NT2/D1 (cell line): ENCODE measurements at regions not wholly inside any gene's neighbourhood (a gene's known extent, or its start where the extent isn't known, plus 50 kb on each side); places are given as distances from the start of the nearest gene placed in this dataset.

Source experiments
- DNase-seq: peaks from one replicate; pipeline ENCODE4 v3.0.0-alpha.2; 2011; ENCODE audit warnings: low read depth, low spot score
- H3K27me3 ChIP-seq: 2 replicates; pipeline ENCODE4 v1.6.0; 2011; ENCODE audit warnings: mild to moderate bottlenecking; ENCODE audit not compliant: insufficient read length, insufficient read depth
- H3K36me3 ChIP-seq: 2 replicates; pipeline ENCODE4 v1.6.1; 2011; ENCODE audit warnings: mild to moderate bottlenecking, low read length, mixed read lengths; ENCODE audit not compliant: insufficient read depth, insufficient read length
- H3K4me1 ChIP-seq: 2 replicates; pipeline ENCODE4 v1.5.1; 2011; ENCODE audit not compliant: insufficient read depth, insufficient read length
- H3K4me3 ChIP-seq: 2 replicates; pipeline ENCODE4 v1.5.1; 2011; ENCODE audit warnings: low read depth; ENCODE audit not compliant: insufficient read length
- H3K9ac ChIP-seq: 2 replicates; pipeline ENCODE4 v1.6.0; 2011; ENCODE audit warnings: low read depth; ENCODE audit not compliant: insufficient read length
- H3K9me3 ChIP-seq: 2 replicates; pipeline ENCODE4 v1.5.1; 2011; ENCODE audit warnings: mild to moderate bottlenecking, low read length; ENCODE audit not compliant: insufficient read depth
- SUZ12 ChIP-seq: IDR thresholded peaks from 2 replicates; pipeline ENCODE4 v1.6.1; 2011; ENCODE audit not compliant: insufficient read length, insufficient read depth; ENCODE audit errors: extremely low read depth
- YY1 ChIP-seq: IDR thresholded peaks from 2 replicates; pipeline ENCODE4 v1.6.1; 2011; ENCODE audit not compliant: insufficient read length, insufficient read depth
- ZNF274 ChIP-seq: IDR thresholded peaks from 2 replicates; pipeline ENCODE4 v1.6.1; 2011; ENCODE audit warnings: mild to moderate bottlenecking, low read depth, low read length

DNA sequence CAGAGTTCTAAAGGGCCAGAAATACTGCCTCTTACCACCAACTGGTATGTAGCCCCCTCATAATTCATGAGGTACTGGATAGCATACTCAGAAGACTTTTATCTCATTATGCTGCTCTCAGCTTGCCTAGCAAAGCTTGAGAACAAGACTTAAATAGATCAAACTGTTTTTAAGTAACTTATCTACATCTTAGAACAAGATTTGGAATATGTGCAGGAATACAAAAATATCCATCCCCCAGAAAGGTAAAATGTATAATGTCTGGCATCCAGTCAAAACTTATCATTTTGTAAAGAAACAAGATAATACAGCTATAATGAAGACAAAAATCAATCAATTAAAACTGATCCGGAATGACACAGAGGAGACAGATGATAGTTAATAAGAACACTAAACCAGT is 400.4 kb upstream of the TGFBR2 start:
- Histone ChIP-seq H3K4me3 (no peak overlapping the region), H3K9me3 (no peaks in the 10 kb centered on the region), H3K9ac (no peak overlapping the region), H3K27me3 (no peaks in the 10 kb centered on the region), H3K4me1 (no peaks in the 10 kb centered on the region), H3K36me3 (no peaks in the 10 kb centered on the region)
- DNase-seq = no peak
- TF ChIP-seq SUZ12 (no peak), YY1 (no peak), ZNF274 (no peak)

DNA sequence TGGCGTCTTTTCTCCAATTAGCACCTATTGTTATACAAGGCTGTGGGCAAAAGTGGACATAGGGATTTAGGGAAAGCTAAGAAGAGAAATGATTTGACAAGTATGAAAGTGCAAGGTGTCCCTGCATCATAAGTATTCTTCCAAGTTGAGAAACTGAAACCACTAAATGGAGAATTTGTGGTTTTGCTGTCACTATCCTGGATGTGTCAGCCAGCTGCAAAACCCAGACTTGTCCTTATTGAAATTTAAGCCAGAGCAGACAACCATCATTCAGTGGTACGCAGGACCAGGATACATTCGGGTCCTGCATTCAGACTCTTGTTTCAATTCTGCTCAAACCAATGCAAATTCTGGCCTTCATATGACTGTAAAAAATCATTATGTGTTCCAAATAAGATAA is 384.8 kb upstream of the TGFBR2 start:
- Histone ChIP-seq H3K9ac (no peak overlapping the region), H3K9me3 (peaks cover 5% of the 10 kb centered on the region; the same call in 1 of the 2 replicates), H3K36me3 (no peaks in the 10 kb centered on the region), H3K27me3 (no peaks in the 10 kb centered on the region), H3K4me3 (no peak overlapping the region), H3K4me1 (no peaks in the 10 kb centered on the region)
- DNase-seq = no peak
- TF ChIP-seq SUZ12 = no peak
- no peak for TF ChIP-seq ZNF274
- no peak for TF ChIP-seq YY1

DNA sequence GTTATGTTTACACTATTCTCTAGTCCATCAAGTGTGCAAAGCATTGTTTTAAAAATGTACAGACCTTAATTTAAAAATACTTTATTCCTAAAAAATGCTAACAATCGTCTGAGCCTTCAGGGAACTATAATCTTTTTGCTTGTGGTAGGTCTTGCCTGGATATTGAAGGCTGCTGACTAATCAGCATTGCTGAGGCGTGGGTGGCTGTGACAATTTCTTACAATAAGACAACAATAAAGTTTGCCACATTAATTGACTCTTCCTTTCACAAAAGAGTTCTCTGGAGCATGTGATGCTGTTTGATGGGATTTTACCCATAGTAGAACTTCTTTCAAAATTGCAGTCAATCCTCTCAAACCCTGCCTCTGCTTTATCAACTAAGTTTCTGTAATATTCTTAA is 384.0 kb upstream of the TGFBR2 start:
- Histone ChIP-seq H3K36me3 (no peaks in the 10 kb centered on the region), H3K4me3 (no peak overlapping the region), H3K27me3 (no peaks in the 10 kb centered on the region), H3K9me3 (no peaks in the 10 kb centered on the region), H3K4me1 (no peaks in the 10 kb centered on the region), H3K9ac (no peak overlapping the region)
- no peak for TF ChIP-seq ZNF274
- no peak for DNase-seq

DNA sequence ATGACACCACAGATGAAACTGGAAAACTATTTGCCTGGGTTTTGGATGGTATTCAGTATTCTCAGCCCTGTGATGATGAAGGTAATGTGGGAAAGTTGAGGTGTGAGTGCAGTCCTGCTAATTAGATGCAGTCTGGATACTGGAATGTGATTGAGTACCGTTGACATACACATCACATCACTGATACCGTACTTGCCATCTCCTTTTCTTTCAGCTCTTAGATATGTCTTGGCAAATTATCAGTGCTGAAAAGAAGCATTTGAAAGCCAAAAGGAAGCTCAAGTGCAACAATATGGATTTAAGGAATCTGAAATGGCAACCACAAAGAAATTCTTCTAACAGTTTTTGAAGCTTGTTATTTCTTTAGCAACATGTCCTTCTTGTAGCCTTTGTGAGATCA is 381.4 kb upstream of the TGFBR2 start:
- Histone ChIP-seq H3K36me3 (no peaks in the 10 kb centered on the region), H3K4me3 (no peak overlapping the region), H3K27me3 (no peaks in the 10 kb centered on the region), H3K4me1 (no peaks in the 10 kb centered on the region), H3K9me3 (no peaks in the 10 kb centered on the region), H3K9ac (no peak overlapping the region)
- DNase-seq = no peak
- TF ChIP-seq SUZ12 = no peak
- TF ChIP-seq ZNF274 = no peak
- TF ChIP-seq YY1 = no peak

DNA sequence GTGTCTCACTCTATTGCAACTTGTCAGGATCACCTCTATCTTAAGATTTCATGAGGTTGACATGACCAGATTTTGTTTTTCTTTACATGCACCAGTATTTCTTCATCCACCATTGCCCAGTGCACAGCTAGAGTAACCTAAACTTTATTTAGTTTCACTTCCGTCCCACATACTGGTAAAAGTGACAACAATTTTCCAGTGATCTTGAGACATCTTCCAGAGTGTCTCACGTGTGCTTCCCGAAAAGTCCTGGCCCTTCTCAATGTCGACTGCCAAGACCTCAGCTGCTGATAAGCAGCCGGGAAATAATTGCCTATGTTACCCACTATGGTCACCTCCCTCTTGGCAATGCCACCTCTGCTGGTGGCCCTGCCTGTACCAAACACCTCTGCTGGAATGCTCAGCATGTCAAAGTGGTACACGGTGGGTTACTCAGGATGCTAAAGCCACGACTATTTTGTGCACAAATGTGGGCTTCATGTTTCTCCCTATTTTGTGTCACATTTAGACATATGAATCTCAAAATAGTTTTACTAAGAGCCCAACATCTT is 379.7 kb upstream of the TGFBR2 start:
- no peaks in the 10 kb centered on the region for H3K9me3 ChIP-seq
- H3K4me1 ChIP-seq = no peaks in the 10 kb centered on the region
- no peak overlapping the region for H3K4me3 ChIP-seq
- no peak for DNase-seq
- H3K27me3 ChIP-seq = no peaks in the 10 kb centered on the region
- H3K9ac ChIP-seq = no peak overlapping the region
- no peak for TF ChIP-seq SUZ12
- no peak for TF ChIP-seq ZNF274
- TF ChIP-seq YY1 = no peak
- H3K36me3 ChIP-seq = no peaks in the 10 kb centered on the region

DNA sequence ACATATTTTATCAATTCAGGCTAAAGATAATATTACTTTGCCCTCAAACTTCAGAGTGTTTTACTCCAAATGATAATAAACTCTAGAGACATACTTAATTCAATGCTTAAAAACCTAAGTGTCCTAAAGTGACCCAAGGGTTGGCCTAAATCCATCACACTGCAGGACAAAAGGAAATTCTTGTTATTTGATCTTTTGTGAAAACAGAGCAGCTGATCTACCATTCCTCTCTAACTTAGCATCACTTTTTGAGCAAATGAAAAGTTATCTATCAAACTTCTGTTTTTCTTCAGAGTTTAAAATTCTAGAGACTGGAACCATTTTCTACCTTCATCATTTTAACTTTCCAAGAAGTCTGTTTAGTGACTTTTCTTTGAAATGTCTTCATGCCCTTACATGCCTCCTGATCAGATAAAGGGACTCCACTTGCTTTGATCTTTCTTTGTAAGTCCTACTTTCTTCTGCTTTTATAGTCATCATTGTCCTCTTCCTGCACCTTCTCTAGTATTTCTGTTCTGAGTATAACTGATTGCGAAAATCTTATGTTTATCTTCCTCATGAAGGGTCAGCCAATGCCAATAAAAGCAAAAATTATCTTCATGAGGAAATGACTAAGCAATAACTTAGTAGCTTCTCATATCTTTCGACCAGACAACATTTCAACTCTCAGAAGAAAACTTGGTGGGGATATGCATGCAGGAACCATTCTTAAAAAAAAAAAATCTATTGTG is 378.7 kb upstream of the TGFBR2 start:
- Histone ChIP-seq H3K9me3 (no peaks in the 10 kb centered on the region), H3K9ac (no peak overlapping the region), H3K4me3 (no peak overlapping the region), H3K27me3 (no peaks in the 10 kb centered on the region), H3K4me1 (no peaks in the 10 kb centered on the region), H3K36me3 (no peaks in the 10 kb centered on the region)
- DNase-seq = no peak
- TF ChIP-seq ZNF274 (no peak), SUZ12 (no peak), YY1 (no peak)

DNA sequence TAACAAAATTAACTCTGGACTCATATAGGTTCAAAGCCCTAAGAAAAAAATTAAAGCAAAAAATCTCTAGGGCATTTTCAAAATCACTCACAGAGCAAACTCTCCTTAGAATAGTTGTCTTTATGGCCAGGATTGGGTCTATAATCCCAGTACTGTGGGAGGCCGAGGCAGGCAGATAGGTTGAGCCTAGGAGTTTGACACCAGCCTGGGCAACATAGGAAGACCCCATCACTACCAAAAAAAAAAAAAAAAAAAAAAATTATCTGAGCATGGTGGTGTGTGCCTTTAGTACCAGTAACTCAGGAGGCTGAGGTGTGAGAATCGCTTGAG is 378.1 kb upstream of the TGFBR2 start:
- no peaks in the 10 kb centered on the region for H3K36me3 ChIP-seq
- TF ChIP-seq SUZ12 = no peak
- no peak for TF ChIP-seq ZNF274
- TF ChIP-seq YY1 = no peak
- H3K9me3 ChIP-seq = no peaks in the 10 kb centered on the region
- DNase-seq = no peak
- H3K9ac ChIP-seq = no peak overlapping the region
- no peaks in the 10 kb centered on the region for H3K27me3 ChIP-seq
- H3K4me3 ChIP-seq = no peak overlapping the region
- H3K4me1 ChIP-seq = no peaks in the 10 kb centered on the region
